ENCODE measurements at regions not wholly inside any gene's neighbourhood (a gene's known extent, or its start where the extent isn't known, plus 50 kb on each side); places are given as distances from the start of the nearest gene placed in this dataset.
"Not testable (repeated sequence)": the region's sequence is repeated elsewhere in the genome, so short reads cannot be mapped to it uniquely, and the experiment has no call there.

GRCh38 chr14:19052977-19053376 is 85.7 kb downstream of the POTEM start:
- not testable (repeated sequence) for DNase-seq (ENCODE audit: low spot score)

GRCh38 chr14:19053426-19054050 is 86.3 kb downstream of the POTEM start:
- not testable (repeated sequence) for DNase-seq (ENCODE audit: low spot score)

GRCh38 chr14:19054108-19054721 is 87.0 kb downstream of the POTEM start:
- DNase-seq (ENCODE audit: low spot score): not testable (repeated sequence)

GRCh38 chr14:19054934-19055333 is 87.7 kb downstream of the POTEM start:
- DNase-seq (ENCODE audit: low spot score): not testable (repeated sequence)

- DNase-seq (ENCODE audit: low spot score): not testable (repeated sequence)
These were observed 91.8 kb downstream of the POTEM start for GRCh38 chr14:19059066-19059465.

GRCh38 chr14:19061689-19062450 is 94.6 kb downstream of the POTEM start:
- not testable (repeated sequence) for DNase-seq (ENCODE audit: low spot score)

- DNase-seq (ENCODE audit: low spot score): not testable (repeated sequence)
These were observed 101.7 kb downstream of the POTEM start for GRCh38 chr14:19068957-19069356.

- DNase-seq (ENCODE audit: low spot score): not testable (repeated sequence)
These were observed 105.3 kb downstream of the POTEM start for GRCh38 chr14:19072518-19072917.

- DNase-seq (ENCODE audit: low spot score): not testable (repeated sequence)
These were observed 121.4 kb downstream of the POTEM start for GRCh38 chr14:19088632-19089031.

- DNase-seq (ENCODE audit: low spot score): not testable (repeated sequence)
These were observed 126.0 kb downstream of the POTEM start for GRCh38 chr14:19093227-19093626.

GRCh38 chr14:19094731-19095130 is 127.5 kb downstream of the POTEM start:
- peak; percentile 2 for DNase-seq (ENCODE audit: low spot score)

- not testable (repeated sequence) for DNase-seq (ENCODE audit: low spot score)
These were observed 127.9 kb downstream of the POTEM start for GRCh38 chr14:19095167-19095566.

- DNase-seq (ENCODE audit: low spot score): peak; percentile 36
These were observed 129.2 kb downstream of the POTEM start for GRCh38 chr14:19096467-19096866.

GRCh38 chr14:19096876-19097275 is 129.6 kb downstream of the POTEM start:
- DNase-seq (ENCODE audit: low spot score): peak; percentile 46

GRCh38 chr14:19097306-19097705 is 130.1 kb downstream of the POTEM start:
- DNase-seq (ENCODE audit: low spot score): peak; percentile 46

GRCh38 chr14:19097750-19098149 is 130.5 kb downstream of the POTEM start:
- DNase-seq (ENCODE audit: low spot score): peak; percentile 40

- DNase-seq (ENCODE audit: low spot score): not testable (repeated sequence)
These were observed 131.0 kb downstream of the POTEM start for GRCh38 chr14:19098230-19098629.

GRCh38 chr14:19098732-19099131 is 131.5 kb downstream of the POTEM start:
- DNase-seq (ENCODE audit: low spot score): peak; percentile 18

- DNase-seq (ENCODE audit: low spot score): not testable (repeated sequence)
These were observed 132.1 kb downstream of the POTEM start for GRCh38 chr14:19099336-19099735.

GRCh38 chr14:19099939-19100338 is 132.7 kb downstream of the POTEM start:
- not testable (repeated sequence) for DNase-seq (ENCODE audit: low spot score)

GRCh38 chr14:19105551-19105950 is 138.3 kb downstream of the POTEM start:
- not testable (repeated sequence) for DNase-seq (ENCODE audit: low spot score)

- DNase-seq (ENCODE audit: low spot score): not testable (repeated sequence)
These were observed 142.7 kb downstream of the POTEM start for GRCh38 chr14:19109887-19110286.

- not testable (repeated sequence) for DNase-seq (ENCODE audit: low spot score)
These were observed 153.1 kb downstream of the POTEM start for GRCh38 chr14:19120383-19120782.

Measured in left forelimb (tissue), 1 donor.